ENCODE measurements at regions not wholly inside any gene's neighbourhood (a gene's known extent, or its start where the extent isn't known, plus 50 kb on each side); places are given as distances from the start of the nearest gene placed in this dataset.

GRCh38 chr3:96719921-96720320 lies 94.5 kb upstream of the EPHA6 start:
- ATAC-seq, result no peak
- H3K9me3 Mint-ChIP-seq, result peaks cover 7 to 12% of the 10 kb centered on the region in 2 donors
- no peak overlapping the region for H3K27ac Mint-ChIP-seq
- no peaks in the 10 kb centered on the region for H3K36me3 Mint-ChIP-seq
- DNase-seq (ENCODE audit: low spot score in 2 of 2), result no peak

- Mint-ChIP-seq H3K27ac (no peak overlapping the region), H3K36me3 (no peaks in the 10 kb centered on the region), H3K9me3 (peaks cover 4 to 9% of the 10 kb centered on the region in 2 donors)
- no peak for DNase-seq (ENCODE audit: low spot score in 2 of 2)
- no peak for ATAC-seq
Measured at GRCh38 chr3:96731031-96731430, 83.4 kb upstream of the EPHA6 start.

GRCh38 chr3:96734273-96735009 lies 80.0 kb upstream of the EPHA6 start:
- ATAC-seq (no peak), DNase-seq (ENCODE audit: low spot score in 2 of 2) (no peak)
- no peak overlapping the region for H3K27ac Mint-ChIP-seq
- peaks cover 4 to 9% of the 10 kb centered on the region in 2 donors for H3K9me3 Mint-ChIP-seq
- H3K36me3 Mint-ChIP-seq, result no peaks in the 10 kb centered on the region

- DNase-seq (ENCODE audit: low spot score in 2 of 2) (no peak), ATAC-seq (no peak)
- Mint-ChIP-seq H3K9me3 (peaks cover 0 to 10% of the 10 kb centered on the region in 2 donors), H3K27ac (no peak overlapping the region), H3K36me3 (no peaks in the 10 kb centered on the region)
Measured at GRCh38 chr3:96748139-96748538, 66.3 kb upstream of the EPHA6 start.

- H3K27ac Mint-ChIP-seq, result no peak overlapping the region
Measured at GRCh38 chr3:96750094-96750767, 64.2 kb upstream of the EPHA6 start.

GRCh38 chr3:96753124-96753523 lies 61.3 kb upstream of the EPHA6 start:
- DNase-seq (ENCODE audit: low spot score in 2 of 2) (no peak), ATAC-seq (no peak)
- Mint-ChIP-seq H3K27ac (no peak overlapping the region), H3K9me3 (peaks cover 10 to 27% of the 10 kb centered on the region in 2 donors), H3K36me3 (no peaks in the 10 kb centered on the region)

More at GRCh38 chr3:96750094-96750767, 64.2 kb upstream of the EPHA6 start:
- DNase-seq (ENCODE audit: low spot score in 2 of 2) (no peak), ATAC-seq (no peak)
- Mint-ChIP-seq H3K9me3 (peaks cover 6 to 19% of the 10 kb centered on the region in 2 donors), H3K36me3 (no peaks in the 10 kb centered on the region)

GRCh38 chr3:96754128-96754527 lies 60.3 kb upstream of the EPHA6 start:
- no peak overlapping the region for H3K27ac Mint-ChIP-seq
- ATAC-seq, result no peak
- peaks cover 10 to 27% of the 10 kb centered on the region in 2 donors for H3K9me3 Mint-ChIP-seq
- DNase-seq (ENCODE audit: low spot score in 2 of 2), result no peak
- no peaks in the 10 kb centered on the region for H3K36me3 Mint-ChIP-seq

GRCh38 chr3:96755519-96755918 lies 58.9 kb upstream of the EPHA6 start:
- DNase-seq (ENCODE audit: low spot score in 2 of 2) (no peak), ATAC-seq (no peak)
- Mint-ChIP-seq H3K9me3 (peaks cover 10 to 27% of the 10 kb centered on the region in 2 donors), H3K36me3 (no peaks in the 10 kb centered on the region), H3K27ac (no peak overlapping the region)

GRCh38 chr3:96756516-96756915 lies 57.9 kb upstream of the EPHA6 start:
- Mint-ChIP-seq H3K27ac (no peak overlapping the region), H3K9me3 (peaks cover 10 to 26% of the 10 kb centered on the region in 2 donors), H3K36me3 (no peaks in the 10 kb centered on the region)
- DNase-seq (ENCODE audit: low spot score in 2 of 2), result no peak
- no peak for ATAC-seq

- no peak overlapping the region for H3K27ac Mint-ChIP-seq
- DNase-seq (ENCODE audit: low spot score in 2 of 2), result no peak
- H3K9me3 Mint-ChIP-seq, result peaks cover 0 to 23% of the 10 kb centered on the region in 2 donors
- peaks cover 0 to 6% of the 10 kb centered on the region in 2 donors for H3K36me3 Mint-ChIP-seq
- ATAC-seq, result no peak
Measured at GRCh38 chr3:96760956-96761355, 53.4 kb upstream of the EPHA6 start.
